GM19099 (cell line): ENCODE measurements at regions not wholly inside any gene's neighbourhood (a gene's known extent, or its start where the extent isn't known, plus 50 kb on each side); places are given as distances from the start of the nearest gene placed in this dataset.

Experiments used
- POLR2A ChIP-seq: IDR thresholded peaks from 3 replicates; pipeline ENCODE4 v1.6.1; 2011; ENCODE audit warnings: low read depth; ENCODE audit not compliant: insufficient read length; ENCODE audit errors: extremely low read depth

DNA sequence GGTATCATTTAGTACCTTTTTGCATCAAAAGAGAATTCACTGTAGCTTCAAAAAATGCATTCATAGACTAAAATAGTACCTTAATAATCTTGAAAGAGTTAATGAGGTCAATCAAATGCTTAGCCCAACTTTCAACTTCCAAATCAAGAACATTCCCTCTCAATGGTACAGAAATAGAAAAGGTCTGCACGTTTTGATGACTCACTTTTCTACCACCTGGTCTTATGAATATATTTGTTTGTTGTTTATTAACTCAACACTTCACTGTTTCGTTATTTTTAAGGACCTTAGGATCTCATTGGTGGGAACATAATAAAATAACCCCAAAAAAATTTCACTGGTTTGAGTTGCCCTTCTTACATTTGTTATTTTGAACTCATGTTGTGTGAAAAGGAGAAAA is 229.5 kb downstream of the MEF2C start:
- no peak for TF ChIP-seq POLR2A

DNA sequence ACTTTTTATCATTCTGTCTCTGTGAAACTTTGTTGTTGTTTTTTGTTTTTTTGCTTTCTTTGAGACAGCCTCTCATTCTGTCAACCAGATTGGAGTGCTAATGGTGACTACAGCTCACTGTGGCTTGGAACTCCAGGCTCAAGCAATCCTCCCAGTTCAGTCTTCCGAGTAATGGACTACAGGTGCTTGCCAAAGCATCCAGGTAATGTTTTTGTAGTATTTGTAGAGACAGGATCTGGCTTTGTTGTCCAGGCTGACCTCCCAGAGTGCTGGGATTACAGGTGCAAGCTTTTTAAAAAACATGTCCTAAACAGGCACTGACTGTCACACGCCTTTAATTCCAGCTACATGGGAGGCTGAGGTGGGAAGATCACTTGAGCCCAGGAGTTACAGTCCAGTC is 235.1 kb downstream of the MEF2C start:
- no peak for TF ChIP-seq POLR2A

DNA sequence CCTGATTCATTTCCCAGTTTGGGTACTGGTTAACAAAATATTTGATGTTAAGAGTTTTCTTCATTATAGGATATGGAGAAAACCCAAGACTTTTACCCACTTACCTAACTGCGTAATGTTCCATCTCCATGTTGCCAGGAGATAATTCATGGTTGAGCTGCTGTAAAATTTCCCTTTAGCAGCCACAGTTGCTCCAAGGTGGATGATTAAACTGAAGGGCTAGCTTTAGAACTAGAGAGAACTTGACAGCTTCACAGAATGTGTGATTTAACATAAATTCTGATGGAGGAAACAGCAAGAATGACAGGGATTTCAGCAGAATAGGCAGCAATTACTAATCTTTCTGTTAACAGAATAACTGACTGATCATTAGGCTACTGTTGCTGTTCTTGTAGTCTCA is 236.1 kb downstream of the MEF2C start:
- TF ChIP-seq POLR2A = no peak

DNA sequence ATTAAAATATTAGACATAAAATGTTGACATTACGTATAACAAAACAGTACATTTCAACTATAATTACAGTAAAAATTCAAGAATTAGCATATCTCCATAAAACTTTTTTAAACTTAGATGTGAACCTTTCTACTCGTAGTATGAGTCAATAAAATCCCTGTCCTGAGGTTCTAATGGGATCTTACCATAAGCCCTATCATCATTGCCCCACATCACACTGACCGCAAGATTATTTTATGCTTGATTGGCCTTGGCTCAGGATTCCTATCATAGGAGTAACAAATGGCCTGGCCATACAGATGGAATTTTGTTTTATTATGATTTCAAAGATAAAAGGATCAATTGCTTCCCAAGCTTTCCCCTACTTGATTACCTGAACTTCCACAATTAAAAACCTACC is 238.3 kb downstream of the MEF2C start:
- no peak for TF ChIP-seq POLR2A

DNA sequence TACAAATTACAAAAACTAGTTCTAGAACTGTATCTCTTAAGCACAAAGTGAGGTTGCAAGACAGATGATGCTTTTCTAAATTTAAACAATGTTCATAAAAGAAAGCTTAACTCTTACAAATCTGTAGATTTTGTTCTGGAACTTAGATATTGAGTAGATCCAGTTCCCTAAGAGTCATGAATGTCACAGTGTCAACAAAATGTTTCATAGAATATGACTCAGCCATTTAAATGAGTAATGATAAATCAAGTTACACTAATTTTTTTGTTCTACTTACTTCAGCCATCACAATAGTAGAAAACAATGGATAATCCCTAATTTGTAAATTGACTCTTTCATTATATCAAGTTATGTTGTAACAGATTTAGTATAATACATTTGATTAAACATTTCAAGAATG is 239.7 kb downstream of the MEF2C start:
- TF ChIP-seq POLR2A = no peak

DNA sequence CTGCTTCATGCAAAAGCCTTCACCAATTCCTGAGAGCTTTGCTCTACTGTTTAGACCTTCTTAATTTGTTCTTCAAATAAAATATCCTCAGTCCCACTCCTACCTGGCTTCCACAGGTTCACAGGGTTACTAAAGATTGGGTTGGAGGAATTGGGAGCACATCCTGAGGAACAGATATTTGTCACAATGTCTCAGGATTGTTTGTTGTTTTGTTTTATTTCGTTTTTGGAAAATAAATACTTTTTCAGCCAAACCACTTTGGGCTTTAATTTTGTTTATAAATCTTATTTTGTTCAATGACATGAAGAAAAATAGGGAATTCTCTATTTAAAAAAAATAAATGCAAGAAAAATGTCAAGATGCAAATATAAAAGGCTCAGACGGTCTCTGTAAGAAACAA is 249.0 kb downstream of the MEF2C start:
- TF ChIP-seq POLR2A = no peak

DNA sequence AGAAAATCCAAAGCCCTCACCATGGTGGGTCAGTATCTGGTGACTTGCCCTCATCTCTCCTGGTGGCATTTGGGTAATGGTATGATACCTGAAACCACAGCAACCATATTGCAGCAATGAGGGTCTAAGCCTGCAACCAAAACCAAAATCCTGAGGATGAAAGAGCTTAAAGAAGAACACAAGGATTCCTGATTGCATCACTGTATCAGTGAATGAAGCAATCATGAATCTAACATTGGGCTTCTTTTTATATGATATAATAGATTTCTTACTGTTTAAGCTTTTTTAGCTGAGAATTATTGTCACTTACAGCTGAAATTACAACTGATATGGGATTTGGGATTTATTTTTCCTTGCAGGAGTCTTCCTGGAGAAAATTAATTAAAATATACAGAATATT is 269.9 kb downstream of the MEF2C start:
- TF ChIP-seq POLR2A = no peak

DNA sequence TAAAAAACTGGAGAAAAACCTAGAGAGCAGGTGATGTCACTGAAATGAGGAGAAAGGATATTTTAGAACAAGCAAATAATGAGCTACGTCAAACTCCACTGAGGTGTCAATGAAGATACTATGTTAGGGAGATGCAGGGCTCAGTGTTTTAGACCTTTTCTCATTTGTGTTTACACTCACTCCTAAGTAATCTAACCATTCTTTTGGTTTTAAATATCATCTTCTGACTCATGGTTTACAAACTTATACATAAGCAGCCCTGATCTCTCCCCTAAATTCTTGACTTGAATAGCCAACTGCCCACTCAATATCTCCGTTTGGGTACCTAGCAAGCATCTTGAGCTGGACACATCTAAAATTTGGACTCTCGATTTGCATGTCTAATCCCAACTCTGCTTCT is 272.4 kb downstream of the MEF2C start:
- TF ChIP-seq POLR2A = no peak

DNA sequence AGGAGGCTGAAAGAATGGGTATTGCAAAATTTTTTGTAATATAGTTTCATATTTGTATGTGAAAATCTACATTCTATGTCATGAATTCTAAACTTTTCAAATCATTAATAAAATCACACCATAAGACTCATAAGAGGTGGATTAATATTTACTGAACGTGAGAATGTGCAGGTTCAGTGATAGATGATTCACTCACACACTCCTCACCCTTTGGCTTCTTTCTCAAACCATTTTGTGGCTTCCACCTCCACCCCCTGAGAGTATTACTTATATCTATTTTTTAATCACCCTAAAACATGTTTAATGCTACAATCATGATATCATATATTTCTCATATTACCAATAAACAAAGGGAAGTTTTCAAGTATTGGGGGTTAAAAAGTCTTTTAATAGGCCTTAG is 275.5 kb downstream of the MEF2C start:
- TF ChIP-seq POLR2A = no peak

DNA sequence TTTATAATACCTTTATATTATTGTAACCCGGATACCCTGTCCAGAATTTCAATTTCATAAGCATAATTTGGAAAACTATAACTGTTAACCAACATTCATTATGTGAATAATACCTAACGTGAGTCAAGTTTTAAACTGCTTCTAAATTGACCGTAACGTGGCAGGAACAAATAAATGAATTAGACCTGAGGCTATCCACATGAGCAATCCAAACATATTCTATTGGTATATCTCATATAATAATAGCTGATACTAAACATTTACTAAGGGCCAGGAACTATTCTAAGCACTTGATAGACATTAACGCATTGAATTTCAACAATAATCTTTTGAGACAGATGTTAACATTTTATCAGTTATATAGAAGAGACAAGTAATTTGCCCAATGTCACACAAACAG is 276.4 kb downstream of the MEF2C start:
- TF ChIP-seq POLR2A = no peak

DNA sequence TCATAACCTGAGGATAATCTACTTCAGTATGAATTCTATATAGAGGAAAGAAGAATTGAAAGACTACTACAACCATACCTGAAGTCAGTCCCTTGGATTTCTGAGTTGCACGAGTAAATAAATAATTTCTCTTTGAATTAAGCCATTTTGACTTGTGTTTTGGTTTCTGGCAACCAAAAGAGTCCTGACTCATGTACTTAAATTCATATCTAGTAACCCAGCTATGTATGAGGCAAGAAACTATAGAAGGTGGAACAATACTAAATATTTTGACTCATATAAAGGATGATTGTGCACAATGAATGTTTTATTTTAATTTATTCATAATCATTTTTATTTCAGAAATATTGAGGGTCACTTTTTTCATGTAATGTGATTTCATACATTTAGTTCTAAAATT is 276.8 kb downstream of the MEF2C start:
- TF ChIP-seq POLR2A = no peak

DNA sequence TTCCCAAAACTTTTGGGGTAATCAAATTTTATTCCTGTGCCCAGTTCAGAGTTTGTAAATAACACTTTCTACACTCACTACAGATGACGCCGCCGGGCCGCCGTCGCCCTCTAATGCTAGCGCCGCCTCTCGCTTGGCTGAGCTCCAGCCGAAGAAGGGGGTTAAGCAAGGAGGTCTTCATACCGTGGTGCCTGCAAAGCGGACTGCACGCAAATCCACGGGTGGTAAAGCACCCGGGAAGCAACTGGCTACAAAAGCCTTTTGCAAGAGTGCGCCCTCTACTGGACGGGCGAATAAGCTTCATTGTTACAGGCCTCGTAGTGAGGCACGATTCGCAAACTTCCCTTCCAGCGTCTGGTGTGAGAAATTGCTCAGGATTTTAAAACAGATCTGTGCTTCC is 280.4 kb downstream of the MEF2C start:
- TF ChIP-seq POLR2A = no peak

DNA sequence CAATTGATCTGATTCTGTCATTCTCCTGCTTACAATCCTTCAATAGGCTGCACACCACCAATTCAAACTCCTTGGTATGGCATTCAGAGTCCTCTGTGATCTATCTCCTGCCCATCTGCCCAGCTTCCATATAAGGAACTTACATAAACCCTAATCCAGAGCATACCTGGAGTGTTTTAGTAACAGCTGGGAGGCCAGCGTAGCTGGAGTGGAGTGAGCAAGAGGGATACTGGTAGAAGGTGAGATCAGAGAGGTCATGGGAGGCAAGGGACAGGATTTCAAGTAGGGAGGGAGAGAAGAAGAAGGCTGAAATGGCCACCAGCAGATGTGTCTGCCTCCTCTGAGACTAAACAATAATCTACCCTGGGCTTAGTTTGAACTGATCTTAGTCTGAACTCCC is 288.5 kb downstream of the MEF2C start:
- TF ChIP-seq POLR2A = no peak

DNA sequence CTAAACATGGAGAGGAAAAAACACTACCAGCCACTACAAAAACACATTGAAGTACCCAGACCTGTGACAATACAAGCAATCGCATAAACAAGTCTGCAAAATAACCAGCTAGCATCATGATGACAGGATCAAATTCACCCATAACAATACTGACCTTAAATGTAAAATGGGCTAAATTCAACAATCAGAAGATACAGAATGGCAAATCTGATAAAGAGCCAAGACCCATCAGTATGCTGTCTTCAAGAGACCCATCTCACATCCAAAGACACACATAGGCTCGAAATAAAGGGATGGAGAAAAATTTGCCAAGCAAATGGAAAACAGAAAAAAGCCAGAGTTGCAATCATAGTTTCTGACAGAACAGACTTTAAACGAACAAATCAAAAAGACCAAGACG is 294.4 kb downstream of the MEF2C start:
- TF ChIP-seq POLR2A = no peak

DNA sequence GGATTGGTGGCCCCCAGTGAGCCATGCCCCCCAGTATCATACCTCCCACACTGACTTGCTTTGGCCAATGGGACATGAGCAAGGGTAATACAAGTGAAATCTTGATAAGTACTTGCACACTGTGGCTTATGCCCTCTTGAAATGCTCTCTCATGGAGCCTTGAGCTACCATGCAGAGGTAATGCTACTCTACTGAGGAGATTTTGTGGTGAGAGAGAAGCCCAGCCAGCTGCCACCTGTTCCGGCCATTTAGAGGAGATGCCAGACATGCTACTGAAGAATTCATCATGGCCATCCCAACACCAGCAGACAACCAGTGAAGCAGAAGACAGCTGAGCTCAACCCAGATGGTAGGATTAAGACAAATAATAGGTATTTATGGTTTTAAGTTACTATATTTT is 299.5 kb downstream of the MEF2C start:
- no peak for TF ChIP-seq POLR2A

DNA sequence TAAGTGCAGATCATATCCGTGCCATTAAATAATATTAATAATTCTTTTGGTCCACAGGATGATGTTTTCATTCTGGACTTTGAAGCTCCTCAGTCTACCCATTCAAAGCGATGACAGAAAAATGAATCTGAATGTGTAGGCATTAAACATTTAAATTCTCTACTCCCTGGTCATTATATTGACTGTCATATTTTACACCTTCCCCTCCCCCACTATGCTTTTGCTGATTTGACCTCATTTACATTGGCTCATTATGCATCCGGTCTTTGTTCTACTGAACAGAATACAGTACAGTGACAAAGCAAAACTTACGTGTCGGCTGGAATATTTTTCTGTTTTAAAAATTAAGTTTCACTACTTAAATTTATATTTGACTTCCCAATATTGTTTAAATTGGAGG is 289.7 kb upstream of the TMEM161B start:
- no peak for TF ChIP-seq POLR2A

DNA sequence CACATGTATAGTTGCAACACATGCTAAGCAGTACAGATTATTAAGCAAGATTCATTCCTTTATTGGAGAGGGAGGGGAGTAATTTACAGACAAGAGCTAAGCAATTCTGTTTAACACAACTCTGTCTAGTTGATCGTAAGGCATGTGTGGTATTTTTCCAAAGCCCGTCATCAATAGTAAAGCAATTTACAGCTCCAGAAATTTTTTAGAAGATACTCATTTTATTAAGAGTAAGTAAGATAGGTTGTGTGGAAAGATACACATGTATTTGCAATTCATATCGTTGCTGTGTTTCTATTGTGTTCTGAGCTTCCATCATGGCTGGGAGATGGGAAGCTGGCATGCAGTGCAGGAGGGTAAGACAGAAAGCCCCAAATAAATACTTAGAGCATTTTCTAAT is 289.2 kb upstream of the TMEM161B start:
- no peak for TF ChIP-seq POLR2A

DNA sequence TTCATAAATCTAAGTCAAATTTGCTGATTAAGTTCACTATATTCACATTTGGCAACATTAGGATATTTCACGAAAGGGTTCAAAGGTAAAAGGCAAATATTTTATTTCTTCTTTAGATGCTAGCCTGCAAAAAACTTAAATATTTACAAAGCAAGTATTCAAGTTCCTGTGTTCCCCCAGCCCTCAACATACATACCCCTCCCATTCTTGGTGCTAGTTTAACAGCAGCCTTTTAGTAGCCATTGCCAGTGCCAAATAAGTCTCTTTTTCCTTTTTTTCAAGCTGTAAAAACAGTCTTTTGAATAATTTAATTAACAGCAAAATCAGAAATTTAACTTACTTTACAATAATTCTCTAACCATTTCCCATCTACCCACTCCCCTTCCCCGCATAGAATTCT is 288.5 kb upstream of the TMEM161B start:
- no peak for TF ChIP-seq POLR2A
